GM19328 (cell line): ENCODE measurements at regions not wholly inside any gene's neighbourhood (a gene's known extent, or its start where the extent isn't known, plus 50 kb on each side); places are given as distances from the start of the nearest gene placed in this dataset.

Experiments
- ATAC-seq: cut with Tn5 transposase; IDR thresholded peaks from one replicate; pipeline ENCODE4 v1.9.1; 2021; ENCODE audit warnings: mild to moderate bottlenecking, moderate library complexity; ENCODE audit not compliant: unreplicated experiment

GRCh38 chr2:120894966-120895365 lies 159.3 kb downstream of the GLI2 start:
- ATAC-seq: no peak

GRCh38 chr2:120896126-120896525 lies 160.5 kb downstream of the GLI2 start:
- ATAC-seq: no peak

GRCh38 chr2:120896901-120897300 lies 161.2 kb downstream of the GLI2 start:
- ATAC-seq: no peak

- no peak for ATAC-seq
These were observed 161.7 kb downstream of the GLI2 start for GRCh38 chr2:120897399-120897798.

GRCh38 chr2:120898496-120898895 lies 162.8 kb downstream of the GLI2 start:
- no peak for ATAC-seq

- no peak for ATAC-seq
These were observed 163.5 kb downstream of the GLI2 start for GRCh38 chr2:120898961-120899750.

- no peak for ATAC-seq
These were observed 164.1 kb downstream of the GLI2 start for GRCh38 chr2:120899771-120900170.

GRCh38 chr2:120901201-120901600 lies 165.5 kb downstream of the GLI2 start:
- no peak for ATAC-seq

- ATAC-seq: no peak
These were observed 166.9 kb downstream of the GLI2 start for GRCh38 chr2:120902592-120902991.

GRCh38 chr2:120904379-120904778 lies 168.7 kb downstream of the GLI2 start:
- ATAC-seq: no peak

GRCh38 chr2:120904830-120905234 lies 169.2 kb downstream of the GLI2 start:
- no peak for ATAC-seq

GRCh38 chr2:120905298-120905697 lies 169.6 kb downstream of the GLI2 start:
- no peak for ATAC-seq

- no peak for ATAC-seq
These were observed 170.3 kb downstream of the GLI2 start for GRCh38 chr2:120905824-120906571.

- no peak for ATAC-seq
These were observed 171.2 kb downstream of the GLI2 start for GRCh38 chr2:120906914-120907313.

- ATAC-seq: no peak
These were observed 172.2 kb downstream of the GLI2 start for GRCh38 chr2:120907822-120908221.

GRCh38 chr2:120908314-120908975 lies 172.8 kb downstream of the GLI2 start:
- ATAC-seq: no peak

- ATAC-seq: no peak
These were observed 173.4 kb downstream of the GLI2 start for GRCh38 chr2:120909102-120909501.

GRCh38 chr2:120910164-120910563 lies 174.5 kb downstream of the GLI2 start:
- no peak for ATAC-seq

GRCh38 chr2:120910956-120911951 lies 175.6 kb downstream of the GLI2 start:
- ATAC-seq: no peak
